Mucosa of rectum (tissue), 2 donors: ENCODE measurements at regions not wholly inside any gene's neighbourhood (a gene's known extent, or its start where the extent isn't known, plus 50 kb on each side); places are given as distances from the start of the nearest gene placed in this dataset.

Experiments
- H3K27ac ChIP-seq, 2 donors: one replicate each; pipeline ENCODE4 v1.7.0; 2013; ENCODE audit warnings: inconsistent platforms in 2 of 2, low read depth in 2 of 2, low read length in 2 of 2
- H3K27me3 ChIP-seq, 2 donors: one replicate each; pipeline ENCODE4 v1.7.0; 2013; ENCODE audit warnings: low read length in 2 of 2; ENCODE audit not compliant: control insufficient read depth in 2 of 2, insufficient read depth in 2 of 2
- H3K36me3 ChIP-seq, 2 donors: one replicate each; pipeline ENCODE4 v1.7.0; 2013; ENCODE audit warnings: low read length in 2 of 2; ENCODE audit not compliant: control insufficient read depth in 2 of 2, insufficient read depth in 2 of 2
- H3K4me1 ChIP-seq, 2 donors: one replicate each; pipeline ENCODE4 v1.7.0; 2013; ENCODE audit warnings: low read length in 2 of 2, mild to moderate bottlenecking in 1 of 2; ENCODE audit not compliant: control insufficient read depth in 2 of 2, insufficient read depth in 2 of 2
- H3K4me3 ChIP-seq, 2 donors: one replicate each; pipeline ENCODE4 v1.7.0; 2013; ENCODE audit warnings: low read length in 2 of 2
- H3K9ac ChIP-seq, 2 donors: one replicate each; pipeline ENCODE4 v1.7.0; 2013; ENCODE audit warnings: low read length in 2 of 2, low read depth in 1 of 2, mild to moderate bottlenecking in 1 of 2
- H3K9me3 ChIP-seq, 2 donors: one replicate each; pipeline ENCODE4 v1.7.0; 2013; ENCODE audit warnings: low read length in 2 of 2; ENCODE audit not compliant: control insufficient read depth in 2 of 2
- donor health status: healthy.
- donor health status: Normal muscosa, but diverticular disease.

- Histone ChIP-seq H3K9ac (no peak overlapping the region), H3K27ac (no peak overlapping the region), H3K27me3 (no peaks in the 10 kb centered on the region), H3K36me3 (no peaks in the 10 kb centered on the region), H3K4me3 (no peak overlapping the region), H3K4me1 (no peaks in the 10 kb centered on the region), H3K9me3 (no peaks in the 10 kb centered on the region)
Measured at GRCh38 chr5:118611332-118611945, 376.9 kb downstream of the DTWD2 start.

GRCh38 chr5:118606940-118607339 lies 381.4 kb downstream of the DTWD2 start:
- H3K9ac ChIP-seq, result no peak overlapping the region
- H3K9me3 ChIP-seq, result no peaks in the 10 kb centered on the region
- no peak overlapping the region for H3K27ac ChIP-seq
- H3K4me3 ChIP-seq, result no peak overlapping the region
- H3K27me3 ChIP-seq, result no peaks in the 10 kb centered on the region
- H3K4me1 ChIP-seq, result no peaks in the 10 kb centered on the region
- no peaks in the 10 kb centered on the region for H3K36me3 ChIP-seq

GRCh38 chr5:118605761-118606160 lies 382.6 kb downstream of the DTWD2 start:
- Histone ChIP-seq H3K36me3 (no peaks in the 10 kb centered on the region), H3K9ac (no peak overlapping the region), H3K9me3 (no peaks in the 10 kb centered on the region), H3K4me3 (no peak overlapping the region), H3K4me1 (no peaks in the 10 kb centered on the region), H3K27ac (no peak overlapping the region), H3K27me3 (no peaks in the 10 kb centered on the region)

GRCh38 chr5:118604106-118604505 lies 384.2 kb downstream of the DTWD2 start:
- no peaks in the 10 kb centered on the region for H3K36me3 ChIP-seq

GRCh38 chr5:118603278-118603677 lies 385.1 kb downstream of the DTWD2 start:
- no peaks in the 10 kb centered on the region for H3K36me3 ChIP-seq

More at GRCh38 chr5:118604106-118604505, 384.2 kb downstream of the DTWD2 start:
- Histone ChIP-seq H3K4me1 (no peaks in the 10 kb centered on the region), H3K27ac (no peak overlapping the region), H3K9ac (no peak overlapping the region), H3K9me3 (no peaks in the 10 kb centered on the region), H3K27me3 (no peaks in the 10 kb centered on the region), H3K4me3 (no peak overlapping the region)

DNA sequence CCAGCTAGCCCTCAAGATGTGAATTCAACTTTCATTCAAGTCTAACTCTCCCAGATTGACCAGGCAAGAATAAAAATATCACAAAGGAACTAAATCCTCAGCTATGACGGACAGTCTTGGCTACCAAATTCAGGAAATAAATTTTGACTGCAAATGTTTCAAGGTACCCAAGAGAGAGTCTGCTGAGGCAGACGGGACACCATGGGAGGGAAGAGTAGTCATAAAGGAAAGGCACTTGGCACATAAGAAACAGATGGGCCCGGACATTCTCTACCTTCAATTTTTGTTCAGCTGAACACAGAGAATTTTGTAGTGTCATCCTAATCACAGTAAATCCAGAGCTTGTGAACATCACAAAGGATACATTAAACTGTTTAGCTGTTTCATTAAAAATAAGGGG lies 390.0 kb downstream of the DTWD2 start:
- no peaks in the 10 kb centered on the region for H3K4me1 ChIP-seq
- H3K9me3 ChIP-seq, result no peaks in the 10 kb centered on the region
- H3K9ac ChIP-seq, result no peak overlapping the region
- H3K36me3 ChIP-seq, result no peaks in the 10 kb centered on the region
- H3K27me3 ChIP-seq, result no peaks in the 10 kb centered on the region
- H3K27ac ChIP-seq, result no peak overlapping the region
- H3K4me3 ChIP-seq, result no peak overlapping the region

More at GRCh38 chr5:118603278-118603677, 385.1 kb downstream of the DTWD2 start:
- Histone ChIP-seq H3K27me3 (no peaks in the 10 kb centered on the region), H3K27ac (no peak overlapping the region), H3K9ac (no peak overlapping the region), H3K4me1 (no peaks in the 10 kb centered on the region), H3K4me3 (no peak overlapping the region), H3K9me3 (no peaks in the 10 kb centered on the region)

DNA sequence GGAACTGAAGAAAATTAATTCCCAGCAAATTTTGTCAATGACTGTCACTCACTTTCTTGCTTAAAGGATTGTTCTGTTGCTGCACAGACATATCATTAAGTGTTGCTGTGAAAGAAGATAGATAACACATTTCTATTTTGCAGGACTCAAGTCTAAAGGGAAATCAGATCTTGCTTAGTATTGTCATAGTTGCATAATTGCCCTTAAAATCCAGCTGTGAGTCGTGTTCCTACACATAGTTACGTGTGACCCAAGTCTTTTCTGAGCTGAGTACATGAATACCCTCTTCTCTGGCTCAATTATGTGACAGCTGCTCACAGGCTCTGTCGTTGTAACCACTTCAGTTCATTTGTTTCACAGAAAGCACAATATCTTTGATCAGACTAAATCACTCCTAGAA lies 390.8 kb downstream of the DTWD2 start:
- no peak overlapping the region for H3K4me3 ChIP-seq
- no peaks in the 10 kb centered on the region for H3K9me3 ChIP-seq
- no peak overlapping the region for H3K27ac ChIP-seq
- H3K36me3 ChIP-seq, result no peaks in the 10 kb centered on the region
- H3K9ac ChIP-seq, result no peak overlapping the region
- H3K27me3 ChIP-seq, result no peaks in the 10 kb centered on the region
- H3K4me1 ChIP-seq, result no peaks in the 10 kb centered on the region

- Histone ChIP-seq H3K9ac (no peak overlapping the region), H3K36me3 (no peaks in the 10 kb centered on the region), H3K9me3 (no peaks in the 10 kb centered on the region), H3K4me1 (no peaks in the 10 kb centered on the region), H3K27me3 (no peaks in the 10 kb centered on the region), H3K27ac (no peak overlapping the region), H3K4me3 (no peak overlapping the region)
Measured at GRCh38 chr5:118596255-118596654, 392.1 kb downstream of the DTWD2 start.

DNA sequence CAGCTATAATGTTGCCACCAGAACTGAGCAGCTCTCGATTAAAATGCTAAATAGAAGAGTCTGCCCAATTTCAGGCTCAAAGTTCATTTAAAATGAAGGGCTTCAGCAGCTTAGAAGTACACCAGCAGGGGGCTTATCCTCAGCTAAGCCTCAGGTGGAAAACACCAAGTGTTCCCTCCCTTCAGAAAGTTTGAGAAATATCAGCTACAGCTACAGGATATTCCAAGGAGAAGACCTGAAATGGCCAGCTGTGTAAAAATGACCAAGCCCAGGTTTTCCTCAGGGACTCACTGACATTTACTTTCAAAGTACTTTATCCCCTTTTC lies 395.4 kb downstream of the DTWD2 start:
- no peaks in the 10 kb centered on the region for H3K27me3 ChIP-seq
- no peaks in the 10 kb centered on the region for H3K4me1 ChIP-seq
- no peak overlapping the region for H3K27ac ChIP-seq
- no peaks in the 10 kb centered on the region for H3K9me3 ChIP-seq
- no peaks in the 10 kb centered on the region for H3K36me3 ChIP-seq
- no peak overlapping the region for H3K9ac ChIP-seq
- no peak overlapping the region for H3K4me3 ChIP-seq

- no peak overlapping the region for H3K4me3 ChIP-seq
Measured at GRCh38 chr5:118592229-118593002, 395.9 kb downstream of the DTWD2 start.

More at GRCh38 chr5:118592229-118593002, 395.9 kb downstream of the DTWD2 start:
- Histone ChIP-seq H3K36me3 (no peaks in the 10 kb centered on the region), H3K27me3 (no peaks in the 10 kb centered on the region), H3K4me1 (no peaks in the 10 kb centered on the region), H3K27ac (no peak overlapping the region), H3K9me3 (no peaks in the 10 kb centered on the region), H3K9ac (no peak overlapping the region)
